Calu3 (cell line): ENCODE measurements at regions not wholly inside any gene's neighbourhood (a gene's known extent, or its start where the extent isn't known, plus 50 kb on each side); places are given as distances from the start of the nearest gene placed in this dataset.
"Not testable (repeated sequence)": the region's sequence is repeated elsewhere in the genome, so short reads cannot be mapped to it uniquely, and the experiment has no call there.

Source experiments
- BruUV-seq: library from RNA; stranded (reverse); fragments of 400-500 nt; replicated peaks from 2 replicates; lab custom pipeline; 2021; lab: Mats Ljungman, UMichigan
- CTCF ChIA-PET: fragments of 300-600 bp; sonication (Branson Sonifier 250); formaldehyde crosslinking; loops from one replicate; lab custom pipeline; 2022; ENCODE audit warnings: antibody characterized with exemption; lab: Charles Lee
- DNase-seq: peaks from one replicate; pipeline ENCODE4 v3.0.0; 2022
- H3K27ac Mint-ChIP-seq: one replicate; pipeline ENCODE4 v1.8.0; 2022; ENCODE audit warnings: mixed read lengths; ENCODE audit not compliant: unreplicated experiment
- H3K27me3 Mint-ChIP-seq: one replicate; pipeline ENCODE4 v1.8.0; 2022; ENCODE audit warnings: mixed read lengths; ENCODE audit not compliant: unreplicated experiment
- H3K36me3 Mint-ChIP-seq: one replicate; pipeline ENCODE4 v1.8.0; 2022; ENCODE audit warnings: mild to moderate bottlenecking, moderate library complexity, mixed read lengths; ENCODE audit not compliant: insufficient read depth, unreplicated experiment
- H3K4me1 Mint-ChIP-seq: one replicate; pipeline ENCODE4 v1.8.0; 2022; ENCODE audit warnings: mild to moderate bottlenecking, low read depth, mixed read lengths; ENCODE audit not compliant: unreplicated experiment
- H3K4me3 Mint-ChIP-seq: one replicate; pipeline ENCODE4 v1.8.0; 2022; ENCODE audit warnings: mild to moderate bottlenecking, low read depth, moderate library complexity, mixed read lengths; ENCODE audit not compliant: unreplicated experiment
- H3K9me3 Mint-ChIP-seq: one replicate; pipeline ENCODE4 v1.8.0; 2022; ENCODE audit warnings: low read depth, mixed read lengths; ENCODE audit not compliant: unreplicated experiment
- CTCF ChIP-seq: fragments of 200-600 bp; IDR thresholded peaks from one replicate; pipeline ENCODE4 v1.8.0; 2022; ENCODE audit warnings: antibody characterized with exemption; ENCODE audit not compliant: unreplicated experiment
- intact Hi-C: fragments of 100-400 bp; cut with micrococcal nuclease; formaldehyde crosslinking; loops from one replicate; pipeline ENCODE4 v1.10.0; 2022; ENCODE audit not compliant: unreplicated experiment

GRCh38 chr11:87517351-87517750 is 479.6 kb downstream of the TMEM135 start:
- no TSS peak for BruUV-seq
- no peak for TF ChIP-seq CTCF
- H3K4me3 Mint-ChIP-seq, result no peak overlapping the region
- no peaks in the 10 kb centered on the region for H3K4me1 Mint-ChIP-seq
- H3K9me3 Mint-ChIP-seq, result no peaks in the 10 kb centered on the region
- H3K27me3 Mint-ChIP-seq, result no peaks in the 10 kb centered on the region
- H3K27ac Mint-ChIP-seq, result no peak overlapping the region
- CTCF ChIA-PET, result no interaction called here
- intact Hi-C loops, result no loop called here
- no peaks in the 10 kb centered on the region for H3K36me3 Mint-ChIP-seq
- DNase-seq, result no peak

- H3K36me3 Mint-ChIP-seq, CTCF ChIA-PET, H3K27me3 Mint-ChIP-seq, H3K27ac Mint-ChIP-seq, DNase-seq, H3K9me3 Mint-ChIP-seq, H3K4me1 Mint-ChIP-seq, BruUV-seq, H3K4me3 Mint-ChIP-seq, intact Hi-C loops: not testable (repeated sequence)
These were observed 470.0 kb downstream of the TMEM135 start for GRCh38 chr11:87507722-87508121.

GRCh38 chr11:87506946-87507345 is 469.2 kb downstream of the TMEM135 start:
- H3K36me3 Mint-ChIP-seq, DNase-seq, H3K9me3 Mint-ChIP-seq, H3K4me3 Mint-ChIP-seq, H3K27me3 Mint-ChIP-seq, intact Hi-C loops, H3K4me1 Mint-ChIP-seq, BruUV-seq, H3K27ac Mint-ChIP-seq, CTCF ChIA-PET: not testable (repeated sequence)

DNA sequence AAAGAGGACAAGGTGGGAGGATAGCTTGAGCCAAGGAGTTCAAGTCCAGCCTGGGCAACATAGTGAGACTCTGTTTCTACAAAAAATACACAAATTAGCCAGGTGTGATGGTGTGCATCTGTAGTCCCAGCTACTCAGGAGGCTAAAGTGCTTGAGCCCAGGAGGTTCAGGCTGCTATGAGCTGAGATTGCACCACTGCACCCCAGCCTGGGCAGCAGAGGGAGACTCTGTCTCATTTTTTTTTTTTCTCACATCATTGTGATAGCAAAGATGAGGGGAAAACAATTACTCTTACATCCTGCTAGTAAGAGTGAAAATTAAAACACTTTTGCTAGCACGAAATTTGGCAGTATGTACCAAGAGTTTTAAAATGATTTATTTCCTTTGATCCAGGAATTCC is 463.7 kb downstream of the TMEM135 start:
- CTCF ChIA-PET, result no interaction called here
- Mint-ChIP-seq H3K4me3 (no peak overlapping the region), H3K27ac (no peak overlapping the region), H3K27me3 (no peaks in the 10 kb centered on the region), H3K4me1 (no peaks in the 10 kb centered on the region), H3K36me3 (no peaks in the 10 kb centered on the region), H3K9me3 (no peaks in the 10 kb centered on the region)
- intact Hi-C loops, result no loop called here
- DNase-seq, result no peak
- TF ChIP-seq CTCF, result no peak
- no TSS peak for BruUV-seq

GRCh38 chr11:87494936-87495335 is 457.2 kb downstream of the TMEM135 start:
- H3K27me3 Mint-ChIP-seq, H3K36me3 Mint-ChIP-seq, intact Hi-C loops, CTCF ChIA-PET, BruUV-seq, DNase-seq, H3K4me3 Mint-ChIP-seq, H3K27ac Mint-ChIP-seq, H3K4me1 Mint-ChIP-seq, H3K9me3 Mint-ChIP-seq: not testable (repeated sequence)

GRCh38 chr11:87494026-87494425 is 456.3 kb downstream of the TMEM135 start:
- H3K4me1 Mint-ChIP-seq, H3K36me3 Mint-ChIP-seq, H3K27ac Mint-ChIP-seq, CTCF ChIA-PET, H3K27me3 Mint-ChIP-seq, DNase-seq, intact Hi-C loops, BruUV-seq, H3K4me3 Mint-ChIP-seq, H3K9me3 Mint-ChIP-seq: not testable (repeated sequence)
